GM12875 (cell line): ENCODE measurements at regions not wholly inside any gene's neighbourhood (a gene's known extent, or its start where the extent isn't known, plus 50 kb on each side); places are given as distances from the start of the nearest gene placed in this dataset.

Source experiments
- H3K4me3 ChIP-seq: one replicate; pipeline ENCODE4 v1.5.1; 2011; ENCODE audit warnings: low read depth, low read length, control low read depth
- CTCF ChIP-seq: IDR thresholded peaks from 2 replicates; pipeline ENCODE4 v1.5.1; 2011; ENCODE audit warnings: low read depth, mild to moderate bottlenecking, control low read depth, inconsistent platforms, low read length, moderate library complexity, borderline replicate concordance; ENCODE audit not compliant: insufficient read depth

- no peak overlapping the region for H3K4me3 ChIP-seq
- TF ChIP-seq CTCF = no peak
These were observed 101.5 kb downstream of the EPDR1 start for GRCh38 chr7:38021892-38022291.

GRCh38 chr7:38025815-38026214 is 105.4 kb downstream of the EPDR1 start:
- H3K4me3 ChIP-seq = no peak overlapping the region
- no peak for TF ChIP-seq CTCF

GRCh38 chr7:38027884-38028455 is 107.5 kb downstream of the EPDR1 start:
- no peak overlapping the region for H3K4me3 ChIP-seq
- TF ChIP-seq CTCF = no peak

- no peak for TF ChIP-seq CTCF
These were observed 113.8 kb downstream of the EPDR1 start for GRCh38 chr7:38034062-38034908.

GRCh38 chr7:38040831-38041230 is 120.4 kb downstream of the EPDR1 start:
- TF ChIP-seq CTCF = no peak
- no peak overlapping the region for H3K4me3 ChIP-seq

More at GRCh38 chr7:38034062-38034908, 113.8 kb downstream of the EPDR1 start:
- no peak overlapping the region for H3K4me3 ChIP-seq

- no peak overlapping the region for H3K4me3 ChIP-seq
These were observed 128.4 kb upstream of the STARD3NL start for GRCh38 chr7:38049679-38050078.

More at GRCh38 chr7:38049679-38050078, 128.4 kb upstream of the STARD3NL start:
- TF ChIP-seq CTCF = no peak
